NCI-H748 treated with DMSO at 0.1 percent for 48 hours (cell line): ENCODE measurements at regions not wholly inside any gene's neighbourhood (a gene's known extent, or its start where the extent isn't known, plus 50 kb on each side); places are given as distances from the start of the nearest gene placed in this dataset.

Experiments
- DNase-seq: peaks from one replicate; lab custom pipeline; 2025; lab: John Stamatoyannopoulos, UW

- no peak for DNase-seq
Measured at GRCh38 chr13:73397496-73398305, 338.9 kb downstream of the KLF5 start.

- no peak for DNase-seq
Measured at GRCh38 chr13:73394066-73394465, 335.3 kb downstream of the KLF5 start.

- DNase-seq, result no peak
Measured at GRCh38 chr13:73390100-73390499, 331.3 kb downstream of the KLF5 start.

- DNase-seq, result no peak
Measured at GRCh38 chr13:73388586-73388985, 329.8 kb downstream of the KLF5 start.

- DNase-seq, result no peak
Measured at GRCh38 chr13:73387318-73387717, 328.5 kb downstream of the KLF5 start.

DNA sequence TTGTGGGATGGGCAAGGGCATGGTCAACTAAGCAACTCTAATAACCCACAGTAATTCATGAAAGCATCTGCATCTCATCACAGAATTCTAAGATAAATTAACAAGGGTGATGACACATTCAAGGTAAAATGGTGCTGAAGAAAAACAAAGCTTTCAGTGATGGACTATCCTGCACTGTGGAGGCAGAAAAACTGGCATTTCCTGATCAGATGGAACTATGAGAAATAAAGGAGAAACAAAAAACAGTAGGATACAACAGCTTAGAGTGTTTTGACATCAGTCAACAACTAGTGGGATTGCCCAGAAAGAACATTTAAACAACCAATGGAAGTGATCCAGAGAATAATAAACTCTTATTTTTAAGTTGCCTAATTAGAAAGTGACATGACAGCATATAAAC lies 327.0 kb downstream of the KLF5 start:
- no peak for DNase-seq

DNA sequence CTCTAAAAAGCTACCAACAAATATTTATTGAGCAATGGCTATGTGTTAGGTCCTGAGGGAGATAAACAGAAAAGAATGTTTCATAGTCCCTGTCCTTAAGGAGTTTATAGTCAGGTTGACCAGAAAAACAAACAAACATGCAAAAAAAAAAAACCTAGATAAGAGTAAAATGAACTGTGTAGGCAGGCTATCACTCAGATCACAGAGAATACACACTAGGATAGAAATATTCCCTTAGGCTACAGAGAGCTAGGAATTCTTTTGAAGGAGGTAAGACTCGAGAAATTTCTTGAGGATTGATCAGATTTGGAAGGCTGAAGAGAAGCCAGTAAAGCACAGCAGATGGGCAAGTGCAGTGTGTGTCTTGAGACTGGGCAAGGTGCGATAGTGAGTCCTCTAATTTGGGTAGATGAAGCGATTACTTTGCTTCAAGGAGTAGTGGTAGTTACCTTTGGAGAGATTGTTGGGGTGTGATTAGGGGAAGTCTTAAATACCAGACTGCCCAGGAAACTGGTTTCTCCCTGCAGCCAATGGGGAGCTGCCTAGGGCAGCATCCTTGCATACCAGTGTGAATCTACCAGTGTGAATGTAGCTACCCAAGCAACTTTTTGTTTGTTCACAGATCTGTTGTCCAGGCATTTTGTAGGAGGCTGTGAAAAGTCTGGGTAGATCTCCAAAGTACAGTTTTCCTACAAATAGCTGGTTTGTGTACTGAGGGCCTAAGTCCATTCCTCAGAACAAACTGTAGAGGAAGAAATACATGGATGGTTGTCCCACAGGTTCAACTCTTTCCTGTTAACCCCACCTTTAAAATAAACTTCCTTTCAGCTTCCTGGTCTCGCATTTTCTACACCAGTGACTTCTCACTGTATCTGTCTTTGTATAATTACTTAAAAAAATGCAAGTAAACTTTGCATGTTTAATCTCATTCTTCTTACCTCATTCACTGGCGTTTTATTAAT lies 314.1 kb downstream of the KLF5 start:
- DNase-seq, result no peak

GRCh38 chr13:73370066-73370465 lies 311.3 kb downstream of the KLF5 start:
- no peak for DNase-seq

GRCh38 chr13:73369095-73369494 lies 310.3 kb downstream of the KLF5 start:
- no peak for DNase-seq

GRCh38 chr13:73368608-73369007 lies 309.8 kb downstream of the KLF5 start:
- DNase-seq, result no peak

- no peak for DNase-seq
Measured at GRCh38 chr13:73367886-73368285, 309.1 kb downstream of the KLF5 start.

GRCh38 chr13:73366241-73366640 lies 307.4 kb downstream of the KLF5 start:
- DNase-seq, result no peak

DNA sequence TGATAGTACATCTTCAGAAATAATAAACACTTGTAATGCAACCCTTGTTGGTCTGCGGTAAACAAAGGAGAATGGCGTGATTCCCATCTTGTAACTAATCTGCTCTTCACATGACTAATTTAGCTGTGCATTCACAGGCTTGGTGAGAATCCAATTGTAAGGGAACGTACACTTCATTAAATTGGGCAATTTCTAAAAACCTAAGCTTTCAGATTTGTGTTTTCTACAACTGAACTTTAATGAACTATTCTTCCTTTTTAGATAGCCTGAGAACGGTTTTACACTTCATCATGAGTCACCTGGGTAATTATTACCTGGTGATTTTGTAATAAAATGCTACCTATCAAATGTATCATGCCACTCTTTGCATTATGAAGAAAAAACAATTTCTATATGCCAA lies 306.9 kb downstream of the KLF5 start:
- no peak for DNase-seq

DNA sequence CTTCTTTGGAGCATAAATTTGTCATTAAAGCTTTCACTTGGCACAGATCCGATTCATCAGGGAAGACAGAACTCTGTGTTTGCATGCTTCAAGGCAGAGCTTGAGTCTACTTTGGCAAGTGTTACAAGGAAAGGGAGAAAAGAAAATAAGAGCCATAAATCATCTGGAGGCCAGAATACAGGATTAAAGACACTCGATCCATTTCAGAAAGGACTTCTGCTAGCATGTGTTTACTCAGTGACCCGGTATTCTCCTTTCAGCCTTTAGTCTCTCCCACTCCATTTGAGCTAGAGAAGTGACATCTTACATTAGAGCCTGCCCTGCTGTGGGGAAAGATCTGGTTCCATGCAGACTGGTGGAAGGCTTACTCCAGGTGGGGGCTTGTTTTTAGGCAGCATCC lies 306.4 kb downstream of the KLF5 start:
- DNase-seq, result peak; percentile 15

DNA sequence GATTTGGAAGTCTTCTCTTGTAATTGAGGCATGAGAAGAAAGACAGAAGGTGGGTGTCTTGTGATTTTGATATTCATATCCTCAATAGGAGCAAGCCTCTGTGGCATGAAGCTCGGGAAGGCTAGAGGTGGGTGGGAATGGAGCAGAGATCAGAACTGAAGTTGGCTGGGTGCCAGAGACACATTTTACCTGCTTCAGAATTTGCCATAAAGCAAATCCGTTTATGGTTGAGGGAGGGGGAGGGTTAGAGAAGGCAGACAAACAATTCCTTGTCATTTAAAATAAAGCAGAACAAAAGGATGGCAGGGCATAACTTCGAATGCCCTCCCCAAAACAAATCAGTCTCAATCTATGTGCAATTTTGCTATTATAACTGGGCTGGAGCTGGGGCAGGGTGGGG lies 305.9 kb downstream of the KLF5 start:
- DNase-seq, result peak; percentile 17

GRCh38 chr13:73358606-73359095 lies 299.8 kb downstream of the KLF5 start:
- no peak for DNase-seq

- no peak for DNase-seq
Measured at GRCh38 chr13:73355134-73355533, 296.3 kb downstream of the KLF5 start.

DNA sequence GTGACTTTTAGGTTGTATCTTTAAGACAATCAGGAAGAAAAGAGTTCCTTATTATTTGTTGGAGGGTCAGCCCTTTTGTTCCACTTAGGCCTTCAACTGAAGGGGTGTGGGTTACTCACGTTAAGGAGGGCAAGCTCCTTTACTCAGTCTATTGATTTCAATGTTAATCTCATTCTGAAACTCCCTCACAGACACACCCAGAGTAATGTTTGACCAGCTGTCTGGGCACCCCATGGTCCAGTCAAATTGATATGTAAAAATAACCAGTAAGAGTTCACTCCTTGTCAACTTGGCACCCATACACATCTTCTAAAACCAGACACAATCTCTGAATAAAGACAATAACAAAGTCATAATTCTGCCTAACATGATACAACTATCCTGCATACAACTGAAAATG lies 292.9 kb downstream of the KLF5 start:
- DNase-seq, result no peak

- DNase-seq, result no peak
Measured at GRCh38 chr13:73341748-73342147, 282.9 kb downstream of the KLF5 start.

DNA sequence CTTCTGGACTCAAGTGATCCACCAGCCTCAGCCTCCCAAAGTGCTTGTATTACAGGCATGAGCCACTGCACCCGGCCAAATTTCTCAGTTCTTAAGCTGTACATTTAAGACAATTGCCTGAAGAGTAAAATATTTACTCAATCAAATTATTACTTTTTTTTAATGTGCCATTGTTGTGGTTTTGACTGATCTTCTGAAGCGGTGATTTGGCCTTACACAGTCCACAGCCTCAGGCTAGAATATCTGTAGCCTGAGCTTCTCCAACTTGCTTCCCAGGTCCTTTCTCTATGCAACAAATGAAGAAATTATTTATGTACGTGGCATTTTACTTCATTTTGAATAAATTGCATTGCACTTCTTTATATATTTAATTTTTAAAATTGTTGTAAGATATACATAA lies 281.3 kb downstream of the KLF5 start:
- DNase-seq, result no peak

GRCh38 chr13:73339086-73339485 lies 280.3 kb downstream of the KLF5 start:
- DNase-seq, result no peak

GRCh38 chr13:73338389-73338788 lies 279.6 kb downstream of the KLF5 start:
- DNase-seq, result no peak

DNA sequence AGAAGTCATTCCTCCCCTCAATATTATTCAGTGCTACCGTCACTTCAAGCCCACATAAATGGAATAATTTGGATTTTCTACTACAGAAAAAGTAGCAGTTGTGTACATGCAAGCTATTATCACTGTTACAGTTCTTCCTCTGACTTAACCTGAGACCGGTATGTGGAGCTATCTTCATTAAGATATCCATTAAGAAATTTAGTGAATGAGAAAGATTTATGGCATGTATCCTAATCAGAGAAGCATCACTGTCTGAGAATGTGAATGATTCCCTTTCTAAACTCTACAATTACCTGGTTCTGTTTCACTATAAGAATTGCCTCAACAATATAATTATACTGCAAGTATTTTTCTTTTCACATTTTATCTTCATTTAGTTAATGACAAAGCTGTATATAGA lies 278.7 kb downstream of the KLF5 start:
- no peak for DNase-seq
